ENCODE measurements at regions not wholly inside any gene's neighbourhood (a gene's known extent, or its start where the extent isn't known, plus 50 kb on each side); places are given as distances from the start of the nearest gene placed in this dataset.

DNA sequence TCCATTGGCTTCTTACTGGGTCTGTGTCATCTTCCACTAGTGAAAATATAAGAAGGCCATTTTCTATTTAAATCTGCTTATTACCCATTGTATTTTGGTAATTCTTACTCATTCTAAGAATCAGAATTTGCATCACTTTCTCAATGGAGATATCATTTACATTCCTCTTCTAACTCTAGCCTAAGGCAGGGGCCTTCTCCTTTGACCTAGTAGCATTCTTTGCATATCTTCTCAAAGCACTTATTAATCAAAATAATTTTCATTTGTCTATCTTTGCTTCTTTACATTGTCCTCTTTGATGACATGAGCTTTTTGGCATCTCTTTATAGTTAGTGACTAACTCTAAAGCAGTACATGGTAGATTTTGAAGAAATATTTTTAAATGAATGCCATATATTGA lies 400.9 kb upstream of the SEMA3D start:
- no peak for TF ChIP-seq CTCF (IDR thresholded peaks at IDR 0.05)
- TF ChIP-seq POLR2A (IDR thresholded peaks at IDR 0.05): no peak
- no peak for TF ChIP-seq POLR2AphosphoS5 (IDR thresholded peaks at IDR 0.05)
- TF ChIP-seq EP300 (IDR thresholded peaks at IDR 0.05): no peak
